ENCODE measurements at regions not wholly inside any gene's neighbourhood (a gene's known extent, or its start where the extent isn't known, plus 50 kb on each side); places are given as distances from the start of the nearest gene placed in this dataset.

- no peak overlapping the region for H3K4me3 ChIP-seq (ENCODE audit: low read length in 2 of 2)
- no peak overlapping the region for H3K9ac ChIP-seq (ENCODE audit: low read depth, low read length, poor library complexity)
- no peak overlapping the region for H2BK120ac ChIP-seq (ENCODE audit: low read depth, low read length)
- H3K9me3 ChIP-seq (replicated peaks in 1 of 2; ENCODE audit: control insufficient read depth in 2 of 2, insufficient read depth in 1 of 2, low read depth in 1 of 2, low read length in 2 of 2): no peaks in the 10 kb centered on the region
- H3K27me3 ChIP-seq (ENCODE audit: control insufficient read depth in 3 of 3, insufficient read depth in 3 of 3, low read depth in 1 of 3, low read length in 3 of 3): no peaks in the 10 kb centered on the region
- no peak overlapping the region for H3K27ac ChIP-seq (replicated peaks; ENCODE audit: low read length)
- no CpG with 5 or more reads among the region's 2 CpGs for WGBS, 2 donors (ENCODE audit: extremely low coverage in 2 of 2, insufficient read length in 2 of 2, insufficient replicate concordance in 1 of 2)
- no peak for DNase-seq (ENCODE audit: low spot score)
- H2BK5ac ChIP-seq (ENCODE audit: low read length): no peak overlapping the region
- no peak overlapping the region for H2BK15ac ChIP-seq (ENCODE audit: low read length)
- no peaks in the 10 kb centered on the region for H3K4me1 ChIP-seq (ENCODE audit: control insufficient read depth in 2 of 2, insufficient read depth in 1 of 2, low read depth in 1 of 2, low read length in 2 of 2)
- H3K14ac ChIP-seq (ENCODE audit: low read length): no peak overlapping the region
- no peaks in the 10 kb centered on the region for H3K79me1 ChIP-seq (ENCODE audit: low read depth, low read length)
- H3K36me3 ChIP-seq (replicated peaks in 1 of 2; ENCODE audit: control insufficient read depth in 2 of 2, insufficient read depth in 2 of 2, low read length in 2 of 2): no peaks in the 10 kb centered on the region
- H3K4me2 ChIP-seq (ENCODE audit: insufficient read depth, low read length, poor library complexity, severe bottlenecking): no peak overlapping the region
- no peak overlapping the region for H2AK5ac ChIP-seq (ENCODE audit: low read depth, low read length)
- no peak overlapping the region for H2AFZ ChIP-seq (ENCODE audit: low read length)
- H4K8ac ChIP-seq (ENCODE audit: low read depth, low read length): no peak overlapping the region
- no peak overlapping the region for H3K23ac ChIP-seq (ENCODE audit: low read depth, low read length, poor library complexity)
- no peak overlapping the region for H3K4ac ChIP-seq (ENCODE audit: low read length)
- no peak overlapping the region for H3K18ac ChIP-seq (ENCODE audit: low read length)
- no peak overlapping the region for H4K91ac ChIP-seq (ENCODE audit: low read depth, low read length, poor library complexity)
- H2BK12ac ChIP-seq (ENCODE audit: low read length): no peak overlapping the region
These were observed 210.5 kb upstream of the ANO3 start for GRCh38 chr11:26121466-26121865.

- Histone ChIP-seq H3K4me3 (ENCODE audit: low read length in 2 of 2) (no peak overlapping the region), H3K79me1 (ENCODE audit: low read depth, low read length) (no peaks in the 10 kb centered on the region), H3K9me3 (replicated peaks in 1 of 2; ENCODE audit: control insufficient read depth in 2 of 2, insufficient read depth in 1 of 2, low read depth in 1 of 2, low read length in 2 of 2) (no peaks in the 10 kb centered on the region), H2BK5ac (ENCODE audit: low read length) (no peak overlapping the region), H3K4me1 (ENCODE audit: control insufficient read depth in 2 of 2, insufficient read depth in 1 of 2, low read depth in 1 of 2, low read length in 2 of 2) (no peaks in the 10 kb centered on the region), H2BK15ac (ENCODE audit: low read length) (no peak overlapping the region), H2AK5ac (ENCODE audit: low read depth, low read length) (no peak overlapping the region), H3K27me3 (ENCODE audit: control insufficient read depth in 3 of 3, insufficient read depth in 3 of 3, low read depth in 1 of 3, low read length in 3 of 3) (no peaks in the 10 kb centered on the region), H3K4me2 (ENCODE audit: insufficient read depth, low read length, poor library complexity, severe bottlenecking) (no peak overlapping the region), H2BK120ac (ENCODE audit: low read depth, low read length) (no peak overlapping the region), H3K9ac (ENCODE audit: low read depth, low read length, poor library complexity) (no peak overlapping the region), H3K4ac (ENCODE audit: low read length) (no peak overlapping the region), H4K91ac (ENCODE audit: low read depth, low read length, poor library complexity) (no peak overlapping the region), H3K36me3 (replicated peaks in 1 of 2; ENCODE audit: control insufficient read depth in 2 of 2, insufficient read depth in 2 of 2, low read length in 2 of 2) (no peaks in the 10 kb centered on the region), H2BK12ac (ENCODE audit: low read length) (no peak overlapping the region), H3K18ac (ENCODE audit: low read length) (no peak overlapping the region), H3K27ac (replicated peaks; ENCODE audit: low read length) (no peak overlapping the region), H4K8ac (ENCODE audit: low read depth, low read length) (no peak overlapping the region), H3K14ac (ENCODE audit: low read length) (no peak overlapping the region), H2AFZ (ENCODE audit: low read length) (no peak overlapping the region), H3K23ac (ENCODE audit: low read depth, low read length, poor library complexity) (no peak overlapping the region)
- DNase-seq (ENCODE audit: low spot score): no peak
These were observed 205.2 kb upstream of the ANO3 start for GRCh38 chr11:26126741-26127140.

DNA sequence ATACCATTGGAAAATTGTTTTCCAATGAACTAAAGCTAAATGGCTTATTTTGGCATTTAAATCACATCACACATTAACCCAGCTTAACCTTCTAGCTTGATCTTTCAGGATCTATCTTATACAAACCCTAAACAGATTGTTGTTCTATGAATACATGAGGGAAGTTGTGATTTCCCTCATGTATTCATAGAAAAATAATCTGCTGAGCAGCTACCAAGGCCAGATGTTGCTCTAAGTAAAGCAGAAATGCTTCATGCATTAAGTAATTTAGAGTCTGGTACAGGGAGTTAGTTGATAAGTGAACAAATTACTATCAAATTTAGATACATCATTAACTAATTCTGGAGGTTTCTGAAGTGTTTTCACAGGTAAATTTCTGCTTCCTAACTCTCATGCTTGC is 204.6 kb upstream of the ANO3 start:
- H3K14ac ChIP-seq (ENCODE audit: low read length): no peak overlapping the region
- no peak overlapping the region for H3K27ac ChIP-seq (replicated peaks; ENCODE audit: low read length)
- no peaks in the 10 kb centered on the region for H3K36me3 ChIP-seq (replicated peaks in 1 of 2; ENCODE audit: control insufficient read depth in 2 of 2, insufficient read depth in 2 of 2, low read length in 2 of 2)
- H4K8ac ChIP-seq (ENCODE audit: low read depth, low read length): no peak overlapping the region
- H2AK5ac ChIP-seq (ENCODE audit: low read depth, low read length): no peak overlapping the region
- H3K4me1 ChIP-seq (ENCODE audit: control insufficient read depth in 2 of 2, insufficient read depth in 1 of 2, low read depth in 1 of 2, low read length in 2 of 2): no peaks in the 10 kb centered on the region
- no peak overlapping the region for H3K23ac ChIP-seq (ENCODE audit: low read depth, low read length, poor library complexity)
- no peak overlapping the region for H2AFZ ChIP-seq (ENCODE audit: low read length)
- no peaks in the 10 kb centered on the region for H3K9me3 ChIP-seq (replicated peaks in 1 of 2; ENCODE audit: control insufficient read depth in 2 of 2, insufficient read depth in 1 of 2, low read depth in 1 of 2, low read length in 2 of 2)
- no peak overlapping the region for H2BK5ac ChIP-seq (ENCODE audit: low read length)
- no peak overlapping the region for H3K4ac ChIP-seq (ENCODE audit: low read length)
- no peak overlapping the region for H3K9ac ChIP-seq (ENCODE audit: low read depth, low read length, poor library complexity)
- no peak overlapping the region for H2BK15ac ChIP-seq (ENCODE audit: low read length)
- H3K79me1 ChIP-seq (ENCODE audit: low read depth, low read length): no peaks in the 10 kb centered on the region
- no peaks in the 10 kb centered on the region for H3K27me3 ChIP-seq (ENCODE audit: control insufficient read depth in 3 of 3, insufficient read depth in 3 of 3, low read depth in 1 of 3, low read length in 3 of 3)
- no peak overlapping the region for H3K4me2 ChIP-seq (ENCODE audit: insufficient read depth, low read length, poor library complexity, severe bottlenecking)
- DNase-seq (ENCODE audit: low spot score): no peak
- H2BK120ac ChIP-seq (ENCODE audit: low read depth, low read length): no peak overlapping the region
- H4K91ac ChIP-seq (ENCODE audit: low read depth, low read length, poor library complexity): no peak overlapping the region
- no peak overlapping the region for H3K18ac ChIP-seq (ENCODE audit: low read length)
- H2BK12ac ChIP-seq (ENCODE audit: low read length): no peak overlapping the region
- no peak overlapping the region for H3K4me3 ChIP-seq (ENCODE audit: low read length in 2 of 2)

DNA sequence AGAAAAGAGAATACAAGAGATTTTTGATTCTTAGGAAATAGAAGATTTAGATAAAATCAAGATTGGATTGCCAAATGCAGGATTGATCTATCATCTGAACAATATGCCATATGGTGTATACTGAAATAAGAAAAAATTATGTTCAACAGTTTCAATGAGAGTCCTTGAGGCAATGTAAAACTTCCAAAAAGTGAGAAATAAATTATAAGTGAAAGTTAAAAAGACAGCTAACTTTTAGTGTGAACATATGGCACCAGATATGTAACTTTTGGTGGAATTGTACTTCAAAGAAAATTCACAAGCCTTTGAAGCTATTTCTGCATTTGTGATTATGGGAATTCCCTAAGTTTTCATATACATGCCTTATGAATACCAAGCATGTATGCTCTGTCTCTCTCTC is 200.5 kb upstream of the ANO3 start:
- no peak overlapping the region for H2AFZ ChIP-seq (ENCODE audit: low read length)
- no peak overlapping the region for H3K9ac ChIP-seq (ENCODE audit: low read depth, low read length, poor library complexity)
- DNase-seq (ENCODE audit: low spot score): no peak
- peaks cover 0 to 2% of the 10 kb centered on the region in 2 donors for H3K4me1 ChIP-seq (ENCODE audit: control insufficient read depth in 2 of 2, insufficient read depth in 1 of 2, low read depth in 1 of 2, low read length in 2 of 2)
- no peaks in the 10 kb centered on the region for H3K27me3 ChIP-seq (ENCODE audit: control insufficient read depth in 3 of 3, insufficient read depth in 3 of 3, low read depth in 1 of 3, low read length in 3 of 3)
- no peak overlapping the region for H3K27ac ChIP-seq (replicated peaks; ENCODE audit: low read length)
- no peak overlapping the region for H2BK5ac ChIP-seq (ENCODE audit: low read length)
- H3K4me2 ChIP-seq (ENCODE audit: insufficient read depth, low read length, poor library complexity, severe bottlenecking): no peak overlapping the region
- H3K79me1 ChIP-seq (ENCODE audit: low read depth, low read length): no peaks in the 10 kb centered on the region
- H3K14ac ChIP-seq (ENCODE audit: low read length): no peak overlapping the region
- no peak overlapping the region for H2BK12ac ChIP-seq (ENCODE audit: low read length)
- H3K23ac ChIP-seq (ENCODE audit: low read depth, low read length, poor library complexity): no peak overlapping the region
- H2BK15ac ChIP-seq (ENCODE audit: low read length): no peak overlapping the region
- no peaks in the 10 kb centered on the region for H3K36me3 ChIP-seq (replicated peaks in 1 of 2; ENCODE audit: control insufficient read depth in 2 of 2, insufficient read depth in 2 of 2, low read length in 2 of 2)
- no peak overlapping the region for H3K18ac ChIP-seq (ENCODE audit: low read length)
- H2AK5ac ChIP-seq (ENCODE audit: low read depth, low read length): no peak overlapping the region
- H4K91ac ChIP-seq (ENCODE audit: low read depth, low read length, poor library complexity): no peak overlapping the region
- H2BK120ac ChIP-seq (ENCODE audit: low read depth, low read length): no peak overlapping the region
- H4K8ac ChIP-seq (ENCODE audit: low read depth, low read length): no peak overlapping the region
- no peak overlapping the region for H3K4ac ChIP-seq (ENCODE audit: low read length)
- H3K9me3 ChIP-seq (replicated peaks in 1 of 2; ENCODE audit: control insufficient read depth in 2 of 2, insufficient read depth in 1 of 2, low read depth in 1 of 2, low read length in 2 of 2): no peaks in the 10 kb centered on the region
- no peak overlapping the region for H3K4me3 ChIP-seq (ENCODE audit: low read length in 2 of 2)

All from neuronal stem cell (in vitro differentiated cells).